ENCODE measurements at regions not wholly inside any gene's neighbourhood (a gene's known extent, or its start where the extent isn't known, plus 50 kb on each side); places are given as distances from the start of the nearest gene placed in this dataset.

DNA sequence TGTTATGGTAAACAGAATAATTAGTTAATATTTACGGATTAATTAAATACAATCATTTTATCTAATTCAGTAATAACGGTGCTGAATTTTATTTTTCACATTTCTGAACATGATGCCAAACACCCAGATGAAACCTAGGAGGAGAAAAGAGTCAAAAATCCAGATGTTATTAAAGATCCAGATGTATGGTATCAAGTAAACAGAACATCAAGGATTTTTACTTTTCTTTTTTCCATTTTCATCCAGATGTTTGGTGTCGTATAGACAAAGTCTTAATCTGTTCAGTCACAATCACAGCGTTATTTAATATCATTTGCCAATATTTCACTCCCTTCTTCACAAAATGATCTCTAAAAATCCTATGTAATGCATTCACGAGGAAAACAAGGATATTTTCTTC, 64.0 kb upstream of the NR2F2 start:
- in situ Hi-C loops (cut with MboI; ENCODE audit: low pct_unique_long_range_greater_than_20kb, low sequenced_read_pairs, unreplicated experiment): no loop called here
- no peak for DNase-seq (ENCODE audit: low spot score)
- no peak for TF ChIP-seq CTCF (IDR thresholded peaks at IDR 0.05; ENCODE audit: extremely low read depth, insufficient read depth, missing control alignments)

- no peak for TF ChIP-seq CTCF (IDR thresholded peaks at IDR 0.05; ENCODE audit: extremely low read depth, insufficient read depth, missing control alignments)
- no peak for DNase-seq (ENCODE audit: low spot score)
- in situ Hi-C loops (cut with MboI; ENCODE audit: low pct_unique_long_range_greater_than_20kb, low sequenced_read_pairs, unreplicated experiment): no loop called here
These were observed 63.0 kb upstream of the NR2F2 start for GRCh38 chr15:96267463-96267862.

GRCh38 chr15:96268442-96269204, 61.9 kb upstream of the NR2F2 start:
- in situ Hi-C loops (cut with MboI; ENCODE audit: low pct_unique_long_range_greater_than_20kb, low sequenced_read_pairs, unreplicated experiment): no loop called here
- no peak for TF ChIP-seq CTCF (IDR thresholded peaks at IDR 0.05; ENCODE audit: extremely low read depth, insufficient read depth, missing control alignments)
- no peak for DNase-seq (ENCODE audit: low spot score)

GRCh38 chr15:96270581-96271172, 59.8 kb upstream of the NR2F2 start:
- DNase-seq (ENCODE audit: low spot score): no peak
- TF ChIP-seq CTCF (IDR thresholded peaks at IDR 0.05; ENCODE audit: extremely low read depth, insufficient read depth, missing control alignments): no peak
- in situ Hi-C loops (cut with MboI; ENCODE audit: low pct_unique_long_range_greater_than_20kb, low sequenced_read_pairs, unreplicated experiment): no loop called here

DNA sequence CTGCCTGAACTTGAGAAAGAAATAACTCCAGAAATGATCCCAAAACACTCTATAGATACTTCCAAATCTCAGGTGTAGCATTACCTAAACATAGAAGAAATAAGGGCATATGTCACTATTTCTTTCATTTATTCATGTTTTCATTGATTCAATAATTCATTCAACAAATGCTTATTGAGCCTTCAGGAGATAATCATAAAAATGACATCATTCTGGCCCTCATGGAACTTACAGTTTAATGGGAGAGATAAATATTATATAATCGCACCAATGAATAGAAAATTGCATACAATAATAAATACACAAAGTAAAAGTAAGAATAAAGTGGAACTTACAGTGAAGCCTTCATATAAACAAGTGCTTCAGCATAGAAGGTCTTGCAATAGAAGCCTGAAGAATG, 58.1 kb upstream of the NR2F2 start:
- DNase-seq (ENCODE audit: low spot score): no peak
- no peak for TF ChIP-seq CTCF (IDR thresholded peaks at IDR 0.05; ENCODE audit: extremely low read depth, insufficient read depth, missing control alignments)
- in situ Hi-C loops (cut with MboI; ENCODE audit: low pct_unique_long_range_greater_than_20kb, low sequenced_read_pairs, unreplicated experiment): no loop called here

DNA sequence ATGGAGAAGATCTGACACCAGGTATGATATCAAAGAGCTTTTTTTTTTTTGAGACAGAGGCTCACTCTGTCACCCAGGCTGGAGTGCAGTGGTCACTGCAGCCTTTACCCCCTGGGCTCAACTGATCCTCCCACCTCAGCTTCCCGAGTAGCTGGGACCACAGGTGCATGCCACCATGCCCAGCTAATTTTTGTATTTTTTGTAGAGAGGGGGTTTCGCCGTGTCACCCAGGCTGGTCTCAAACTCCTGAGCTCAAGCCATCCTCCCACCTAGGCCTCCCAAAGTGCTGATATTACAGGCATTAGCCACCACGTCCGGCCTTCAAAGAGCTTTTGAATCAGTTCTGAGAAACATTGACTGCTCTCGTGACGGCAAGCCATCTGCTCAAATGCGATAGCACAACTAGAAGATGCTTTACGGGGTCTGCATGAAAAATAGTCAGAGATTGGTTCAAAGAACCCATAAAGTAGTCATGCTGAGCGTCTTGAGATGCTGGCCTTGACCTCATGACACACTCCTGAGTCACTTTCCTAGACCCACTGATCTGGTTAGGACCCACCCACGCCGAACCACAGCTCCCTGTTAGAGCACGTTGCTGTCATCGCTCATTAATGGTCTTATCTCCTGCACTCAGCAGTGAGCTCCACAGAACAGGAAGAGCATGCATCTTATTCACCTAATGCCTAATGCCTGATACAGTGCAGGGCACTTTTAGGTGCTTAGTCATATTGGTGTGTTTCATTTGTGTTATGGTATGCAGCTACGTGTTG, 57.0 kb upstream of the NR2F2 start:
- peak; percentile 19 for DNase-seq (ENCODE audit: low spot score)
- no peak for TF ChIP-seq CTCF (IDR thresholded peaks at IDR 0.05; ENCODE audit: extremely low read depth, insufficient read depth, missing control alignments)
- in situ Hi-C loops (cut with MboI; ENCODE audit: low pct_unique_long_range_greater_than_20kb, low sequenced_read_pairs, unreplicated experiment): no loop called here
